Choroid plexus epithelial cell (primary cell): ENCODE measurements at regions not wholly inside any gene's neighbourhood (a gene's known extent, or its start where the extent isn't known, plus 50 kb on each side); places are given as distances from the start of the nearest gene placed in this dataset.
"Not testable (repeated sequence)": the region's sequence is repeated elsewhere in the genome, so short reads cannot be mapped to it uniquely, and the experiment has no call there.

Source experiments
- DNase-seq: peaks from one replicate; pipeline ENCODE4 v3.0.0-alpha.2; 2010; ENCODE audit warnings: low read depth
- H3K4me3 ChIP-seq: 2 replicates; pipeline ENCODE4 v1.5.1; 2011; ENCODE audit warnings: low read depth, mild to moderate bottlenecking, control low read depth, low read length, moderate library complexity
- TF ChIP-seq, protein P1 (sequence below): conservative IDR thresholded peaks from 2 replicates; pipeline ENCODE4 v1.5.1; 2011; ENCODE audit warnings: low read depth, mild to moderate bottlenecking, control low read depth, inconsistent platforms, low read length, moderate library complexity

DNA sequence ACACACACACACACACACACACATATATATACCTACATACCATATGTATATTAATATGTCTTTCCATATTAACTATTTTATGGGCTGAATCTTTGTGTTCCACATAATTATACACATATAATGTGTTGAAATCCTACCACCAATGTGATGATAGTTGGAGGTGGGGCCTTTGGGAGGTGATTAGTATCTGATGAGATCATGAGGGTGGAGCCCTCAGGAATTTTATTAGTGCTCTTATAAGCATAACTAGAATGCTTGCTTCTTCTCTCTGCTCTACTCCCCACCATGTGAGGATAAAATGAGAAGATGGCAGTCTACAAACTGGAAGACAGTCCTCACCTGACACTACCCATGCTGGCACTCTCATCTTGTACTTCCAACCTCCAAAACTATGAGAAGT lies 1193.5 kb upstream of the FLRT2 start:
- TF ChIP-seq, protein P1, sequence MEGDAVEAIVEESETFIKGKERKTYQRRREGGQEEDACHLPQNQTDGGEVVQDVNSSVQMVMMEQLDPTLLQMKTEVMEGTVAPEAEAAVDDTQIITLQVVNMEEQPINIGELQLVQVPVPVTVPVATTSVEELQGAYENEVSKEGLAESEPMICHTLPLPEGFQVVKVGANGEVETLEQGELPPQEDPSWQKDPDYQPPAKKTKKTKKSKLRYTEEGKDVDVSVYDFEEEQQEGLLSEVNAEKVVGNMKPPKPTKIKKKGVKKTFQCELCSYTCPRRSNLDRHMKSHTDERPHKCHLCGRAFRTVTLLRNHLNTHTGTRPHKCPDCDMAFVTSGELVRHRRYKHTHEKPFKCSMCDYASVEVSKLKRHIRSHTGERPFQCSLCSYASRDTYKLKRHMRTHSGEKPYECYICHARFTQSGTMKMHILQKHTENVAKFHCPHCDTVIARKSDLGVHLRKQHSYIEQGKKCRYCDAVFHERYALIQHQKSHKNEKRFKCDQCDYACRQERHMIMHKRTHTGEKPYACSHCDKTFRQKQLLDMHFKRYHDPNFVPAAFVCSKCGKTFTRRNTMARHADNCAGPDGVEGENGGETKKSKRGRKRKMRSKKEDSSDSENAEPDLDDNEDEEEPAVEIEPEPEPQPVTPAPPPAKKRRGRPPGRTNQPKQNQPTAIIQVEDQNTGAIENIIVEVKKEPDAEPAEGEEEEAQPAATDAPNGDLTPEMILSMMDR, result no peak
- DNase-seq, result no peak
- H3K4me3 ChIP-seq, result no peak overlapping the region

DNA sequence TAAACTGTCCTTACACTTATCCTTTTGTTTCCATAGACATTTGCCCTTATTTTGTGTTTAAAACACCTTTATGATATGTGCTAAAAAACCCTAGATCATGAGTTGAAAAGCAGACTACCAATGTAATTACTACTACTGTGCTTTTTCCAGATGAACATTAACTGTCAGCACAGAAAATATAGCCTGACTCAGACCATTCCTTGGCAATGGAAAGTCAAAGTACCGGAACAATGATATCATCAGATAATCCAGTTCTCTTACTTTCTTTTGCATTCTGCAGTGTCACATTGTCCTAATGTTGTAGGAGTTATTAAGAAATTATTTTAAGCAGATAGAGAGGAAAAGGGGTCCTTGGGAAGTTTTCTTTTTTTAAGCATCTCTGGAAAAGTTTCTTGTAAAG lies 1189.0 kb upstream of the FLRT2 start:
- no peak overlapping the region for H3K4me3 ChIP-seq
- DNase-seq, result no peak

DNA sequence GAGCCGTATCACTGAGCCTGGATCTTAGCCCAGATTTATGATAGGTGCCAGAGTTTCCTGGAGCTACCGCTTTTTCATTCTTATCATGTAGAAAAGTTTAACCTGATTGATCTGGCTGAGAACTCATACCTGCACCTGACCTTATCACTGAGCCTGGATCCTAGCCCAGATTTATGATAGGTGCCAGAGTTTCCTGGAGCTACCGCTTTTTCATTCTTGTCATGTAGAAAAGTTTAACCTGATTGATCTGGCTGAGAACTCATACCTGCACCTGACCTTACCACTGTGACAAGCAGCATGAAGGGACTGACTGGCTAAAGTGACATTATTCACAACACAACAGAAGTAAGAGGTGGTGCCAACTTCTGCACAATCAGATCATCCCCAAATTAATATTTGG lies 1188.1 kb upstream of the FLRT2 start:
- not testable (repeated sequence) for DNase-seq, H3K4me3 ChIP-seq

More for the DNA sequence above, 1189.0 kb upstream of the FLRT2 start:
- TF ChIP-seq, protein P1, result no peak

DNA sequence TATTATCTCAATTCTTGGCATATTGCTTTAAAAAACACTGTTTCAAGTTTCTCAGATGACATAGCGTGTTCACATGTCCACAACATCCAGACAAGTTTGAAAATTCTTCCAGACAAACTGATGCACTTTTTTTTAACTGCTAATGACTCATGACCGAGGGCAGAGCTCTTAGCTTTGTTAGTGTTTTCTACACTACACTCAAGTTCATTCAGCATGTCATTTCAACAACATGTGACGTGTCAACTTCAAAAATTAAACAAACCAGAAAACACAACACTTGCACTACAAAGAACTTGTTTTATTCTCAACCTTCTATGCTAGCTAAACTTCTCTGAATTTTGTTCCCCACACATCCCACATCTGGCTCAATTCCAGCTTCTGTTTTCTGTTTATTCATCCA lies 1186.3 kb upstream of the FLRT2 start:
- TF ChIP-seq, protein P1, result no peak
- H3K4me3 ChIP-seq, result no peak overlapping the region
- peak; percentile 85 for DNase-seq

DNA sequence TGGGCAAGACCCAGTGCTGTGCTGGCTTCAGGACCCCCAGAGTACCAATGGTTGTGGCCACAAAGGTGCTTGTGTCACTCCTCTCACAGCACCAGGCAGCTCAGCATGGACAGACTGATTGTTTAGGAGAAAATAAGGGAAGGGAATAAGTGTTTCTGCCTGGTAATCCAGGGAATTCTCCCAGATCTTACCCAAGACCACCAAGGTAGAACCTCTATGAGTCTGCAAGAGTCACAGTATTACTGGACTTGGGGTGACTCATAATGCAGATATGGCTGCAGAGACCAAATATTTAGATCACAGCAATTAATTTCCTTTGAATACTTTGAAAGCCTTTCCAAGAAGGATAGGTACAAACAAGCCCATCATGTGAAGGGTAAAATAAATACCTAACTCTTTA lies 1178.3 kb upstream of the FLRT2 start:
- TF ChIP-seq, protein P1, result no peak

DNA sequence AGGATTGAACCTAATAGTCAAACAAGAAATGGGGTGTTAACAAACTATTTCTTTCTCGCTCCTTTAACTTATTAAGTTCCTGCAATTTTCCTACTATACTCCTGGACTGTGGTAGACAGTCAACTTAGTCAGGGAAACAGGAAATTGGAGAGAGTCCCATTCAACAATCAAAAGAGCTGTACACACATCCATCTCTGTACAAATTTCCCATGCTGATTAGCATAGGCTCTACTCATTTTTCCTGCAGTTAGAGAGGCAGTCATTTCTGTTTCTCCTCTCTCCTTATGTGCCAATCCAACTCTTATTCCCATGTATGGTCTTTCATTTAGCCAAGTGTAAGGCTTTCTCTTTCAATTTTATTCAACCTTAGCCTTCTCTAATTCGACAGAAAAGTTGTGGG lies 1168.5 kb upstream of the FLRT2 start:
- no peak for DNase-seq
- no peak overlapping the region for H3K4me3 ChIP-seq
- TF ChIP-seq, protein P1, result no peak

More for the DNA sequence above, 1178.3 kb upstream of the FLRT2 start:
- no peak overlapping the region for H3K4me3 ChIP-seq
- DNase-seq, result peak; percentile 4

DNA sequence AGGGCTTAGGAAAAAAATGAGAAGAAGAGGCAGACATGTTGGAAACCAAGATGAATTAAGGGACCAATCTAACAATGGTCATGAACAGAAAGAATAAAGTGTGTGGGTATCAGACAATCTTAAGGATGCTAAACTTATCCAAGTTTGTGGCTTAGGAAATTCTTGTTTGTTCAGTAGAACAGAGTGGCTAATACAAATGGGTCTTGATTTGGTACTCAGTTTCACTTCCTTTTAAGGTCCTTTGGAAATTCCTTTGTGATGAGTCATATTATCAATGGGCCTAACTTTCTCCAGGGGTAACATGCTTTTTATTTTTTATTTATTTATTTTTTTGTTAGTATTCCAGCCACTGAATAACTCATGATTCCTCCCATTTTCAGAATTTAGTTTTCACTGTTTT lies 1154.7 kb upstream of the FLRT2 start:
- DNase-seq, result peak; percentile 34
- TF ChIP-seq, protein P1, result no peak
- no peak overlapping the region for H3K4me3 ChIP-seq

DNA sequence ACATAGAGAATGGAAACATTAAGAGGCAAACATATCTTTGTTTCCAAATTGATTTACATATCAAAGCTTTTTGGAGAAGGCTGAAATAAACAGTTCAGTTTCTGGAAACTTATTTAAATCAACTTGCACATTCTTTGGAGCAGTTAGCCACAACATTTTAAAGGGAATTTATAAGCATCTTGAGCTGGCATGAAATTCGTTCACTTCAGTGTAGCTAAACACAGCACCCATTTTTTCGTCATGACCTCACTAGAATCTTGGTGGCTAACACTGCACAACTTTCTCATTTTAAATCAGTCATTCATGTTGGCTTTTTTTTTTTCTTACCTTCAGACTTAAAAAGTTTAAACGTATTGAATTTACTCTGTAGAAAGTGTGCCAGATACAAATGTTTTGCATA lies 1139.9 kb upstream of the FLRT2 start:
- H3K4me3 ChIP-seq, result no peak overlapping the region
- no peak for DNase-seq
- TF ChIP-seq, protein P1, result no peak
